Nephron progenitor cell (in vitro differentiated cells): ENCODE measurements at regions not wholly inside any gene's neighbourhood (a gene's known extent, or its start where the extent isn't known, plus 50 kb on each side); places are given as distances from the start of the nearest gene placed in this dataset.

Experiments used
- DNase-seq: peaks from one replicate; pipeline ENCODE4 v3.0.0; 2021
- H3K27ac Mint-ChIP-seq: 2 replicates; pipeline ENCODE4 v1.8.0; 2021; ENCODE audit warnings: mild to moderate bottlenecking, moderate library complexity, mixed read lengths
- H3K27me3 Mint-ChIP-seq: 2 replicates; pipeline ENCODE4 v1.8.0; 2021; ENCODE audit warnings: mild to moderate bottlenecking, low read depth, mixed read lengths; ENCODE audit not compliant: poor library complexity
- H3K36me3 Mint-ChIP-seq: 2 replicates; pipeline ENCODE4 v1.8.0; 2021; ENCODE audit warnings: low read depth, mixed read lengths
- H3K4me1 Mint-ChIP-seq: 2 replicates; pipeline ENCODE4 v1.8.0; 2021; ENCODE audit warnings: mixed read lengths
- H3K4me3 Mint-ChIP-seq: 2 replicates; pipeline ENCODE4 v1.8.0; 2021; ENCODE audit warnings: mild to moderate bottlenecking, moderate library complexity, mixed read lengths
- H3K9me3 Mint-ChIP-seq: 2 replicates; pipeline ENCODE4 v1.8.0; 2021; ENCODE audit warnings: mild to moderate bottlenecking, moderate library complexity, mixed read lengths
- CTCF ChIP-seq: fragments of 200-600 bp; sonication (generic); IDR thresholded peaks from 2 replicates; pipeline ENCODE4 v1.5.0; 2021; ENCODE audit warnings: antibody characterized with exemption

- peaks cover 23% of the 10 kb centered on the region for H3K9me3 Mint-ChIP-seq
- H3K4me3 Mint-ChIP-seq: no peak overlapping the region
- no peaks in the 10 kb centered on the region for H3K36me3 Mint-ChIP-seq
- peaks cover 4% of the 10 kb centered on the region for H3K27me3 Mint-ChIP-seq
- H3K4me1 Mint-ChIP-seq: peaks cover 18% of the 10 kb centered on the region
- TF ChIP-seq CTCF: no peak
- H3K27ac Mint-ChIP-seq: no peak overlapping the region
- no peak for DNase-seq
Measured at GRCh38 chr21:35236090-35236489, 187.0 kb upstream of the RUNX1 start.

- Mint-ChIP-seq H3K27ac (no peak overlapping the region), H3K4me1 (peaks cover 12% of the 10 kb centered on the region), H3K36me3 (no peaks in the 10 kb centered on the region), H3K4me3 (no peak overlapping the region), H3K9me3 (peaks cover 23% of the 10 kb centered on the region), H3K27me3 (peaks cover 4% of the 10 kb centered on the region)
- no peak for DNase-seq
- no peak for TF ChIP-seq CTCF
Measured at GRCh38 chr21:35234725-35235124, 185.6 kb upstream of the RUNX1 start.

GRCh38 chr21:35233756-35234155, 184.7 kb upstream of the RUNX1 start:
- Mint-ChIP-seq H3K4me3 (no peak overlapping the region), H3K9me3 (peaks cover 23% of the 10 kb centered on the region), H3K27ac (no peak overlapping the region), H3K27me3 (peaks cover 4% of the 10 kb centered on the region), H3K4me1 (peaks cover 5% of the 10 kb centered on the region), H3K36me3 (no peaks in the 10 kb centered on the region)
- TF ChIP-seq CTCF: no peak
- no peak for DNase-seq

- no peak for TF ChIP-seq CTCF
- no peak overlapping the region for H3K27ac Mint-ChIP-seq
- no peak for DNase-seq
- H3K4me3 Mint-ChIP-seq: no peak overlapping the region
- peaks cover 10% of the 10 kb centered on the region for H3K4me1 Mint-ChIP-seq
- H3K27me3 Mint-ChIP-seq: peaks cover 4% of the 10 kb centered on the region
- H3K9me3 Mint-ChIP-seq: peaks cover 23% of the 10 kb centered on the region
- no peaks in the 10 kb centered on the region for H3K36me3 Mint-ChIP-seq
Measured at GRCh38 chr21:35232545-35233176, 183.6 kb upstream of the RUNX1 start.

GRCh38 chr21:35231090-35231489, 182.0 kb upstream of the RUNX1 start:
- no peak overlapping the region for H3K27ac Mint-ChIP-seq
- no peak for DNase-seq

More at GRCh38 chr21:35231090-35231489, 182.0 kb upstream of the RUNX1 start:
- H3K4me1 Mint-ChIP-seq: peaks cover 26% of the 10 kb centered on the region
- no peak for TF ChIP-seq CTCF
- H3K9me3 Mint-ChIP-seq: peaks cover 9% of the 10 kb centered on the region
- no peak overlapping the region for H3K4me3 Mint-ChIP-seq
- no peaks in the 10 kb centered on the region for H3K27me3 Mint-ChIP-seq
- no peaks in the 10 kb centered on the region for H3K36me3 Mint-ChIP-seq
